ENCODE measurements at regions not wholly inside any gene's neighbourhood (a gene's known extent, or its start where the extent isn't known, plus 50 kb on each side); places are given as distances from the start of the nearest gene placed in this dataset.

DNA sequence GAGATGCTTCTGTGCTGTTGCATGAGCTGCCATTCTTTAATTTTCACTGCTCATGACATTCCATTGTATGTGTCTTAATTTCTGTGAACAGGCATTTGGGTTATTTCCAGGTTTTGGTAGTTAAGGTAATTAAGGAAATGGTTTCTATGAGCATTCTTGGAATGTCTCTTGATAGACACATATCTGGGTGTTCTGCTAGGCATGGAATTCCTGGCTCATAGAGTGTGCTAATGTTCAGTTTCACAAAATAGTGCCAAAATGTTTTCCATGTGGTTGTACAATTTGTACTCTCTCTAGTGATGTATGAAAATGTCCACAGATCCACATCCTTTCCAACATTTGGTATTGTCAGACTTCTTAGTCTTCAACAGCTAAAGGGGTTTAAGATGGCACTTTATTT is 680.9 kb upstream of the SGCG start:
- TF ChIP-seq CTCF (IDR thresholded peaks at IDR 0.05; ENCODE audit: low read depth, low read length), result no peak
- TF ChIP-seq, protein P1, sequence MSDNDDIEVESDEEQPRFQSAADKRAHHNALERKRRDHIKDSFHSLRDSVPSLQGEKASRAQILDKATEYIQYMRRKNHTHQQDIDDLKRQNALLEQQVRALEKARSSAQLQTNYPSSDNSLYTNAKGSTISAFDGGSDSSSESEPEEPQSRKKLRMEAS (IDR thresholded peaks at IDR 0.05; ENCODE audit: low read depth, low read length), result no peak
